SK-N-SH (cell line): ENCODE measurements at regions not wholly inside any gene's neighbourhood (a gene's known extent, or its start where the extent isn't known, plus 50 kb on each side); places are given as distances from the start of the nearest gene placed in this dataset.
A peak's percentile ranks its signal among the peaks of the same experiment; 100 is the strongest.

Experiments used
- NFIC ChIP-seq: IDR thresholded peaks from 2 replicates; pipeline ENCODE4 v1.4.0; 2012; ENCODE audit warnings: borderline replicate concordance
- POLR2AphosphoS5 ChIP-seq: IDR thresholded peaks from 2 replicates; pipeline ENCODE4 v1.6.1; 2012; ENCODE audit warnings: low read depth, low read length
- TF ChIP-seq, protein P1 (sequence below): fragments of 200-600 bp; sonication (generic); IDR thresholded peaks from 2 replicates; pipeline ENCODE4 v1.6.1; 2017; ENCODE audit warnings: antibody characterized with exemption, mild to moderate bottlenecking, moderate library complexity
- TF ChIP-seq, protein P2 (sequence below): IDR thresholded peaks from 2 replicates; pipeline ENCODE4 v1.4.0; 2012; ENCODE audit warnings: low read depth

DNA sequence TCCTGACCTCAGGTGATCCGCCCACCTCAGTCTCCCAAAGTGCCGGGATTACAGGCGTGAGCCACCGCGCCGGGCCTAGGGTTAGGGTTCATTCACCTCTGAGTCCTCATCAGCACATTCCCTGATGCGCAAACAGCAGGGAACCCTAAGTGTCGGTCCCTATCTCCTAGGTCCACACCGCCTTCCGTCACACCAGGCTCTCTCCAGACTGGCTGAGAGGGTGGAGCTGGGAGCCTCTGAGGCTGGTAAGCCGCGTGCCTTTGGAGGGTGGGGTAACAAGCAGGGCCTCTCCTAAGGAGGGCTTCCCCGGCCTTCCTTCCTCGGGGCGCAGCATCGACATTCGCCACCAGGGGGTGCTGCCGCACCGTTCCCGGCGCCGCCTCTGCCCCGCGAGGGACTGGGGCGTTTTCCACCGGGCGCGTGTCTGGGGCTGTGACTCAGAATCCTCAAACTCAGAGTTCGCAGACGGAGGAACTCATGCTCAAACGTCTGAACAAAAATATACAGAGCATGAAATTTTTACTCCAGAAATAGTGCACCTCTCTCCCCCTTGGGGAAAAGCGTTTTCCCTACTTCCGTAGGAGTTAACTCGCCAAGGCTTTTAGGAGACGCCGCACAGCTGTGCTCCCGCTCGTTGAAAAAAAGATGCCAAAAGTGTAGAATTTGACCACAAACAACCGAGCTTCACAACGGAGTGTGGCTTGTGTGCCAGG lies 63.9 kb upstream of the ASAP2 start:
- TF ChIP-seq POLR2AphosphoS5: no peak
- TF ChIP-seq, protein P1, sequence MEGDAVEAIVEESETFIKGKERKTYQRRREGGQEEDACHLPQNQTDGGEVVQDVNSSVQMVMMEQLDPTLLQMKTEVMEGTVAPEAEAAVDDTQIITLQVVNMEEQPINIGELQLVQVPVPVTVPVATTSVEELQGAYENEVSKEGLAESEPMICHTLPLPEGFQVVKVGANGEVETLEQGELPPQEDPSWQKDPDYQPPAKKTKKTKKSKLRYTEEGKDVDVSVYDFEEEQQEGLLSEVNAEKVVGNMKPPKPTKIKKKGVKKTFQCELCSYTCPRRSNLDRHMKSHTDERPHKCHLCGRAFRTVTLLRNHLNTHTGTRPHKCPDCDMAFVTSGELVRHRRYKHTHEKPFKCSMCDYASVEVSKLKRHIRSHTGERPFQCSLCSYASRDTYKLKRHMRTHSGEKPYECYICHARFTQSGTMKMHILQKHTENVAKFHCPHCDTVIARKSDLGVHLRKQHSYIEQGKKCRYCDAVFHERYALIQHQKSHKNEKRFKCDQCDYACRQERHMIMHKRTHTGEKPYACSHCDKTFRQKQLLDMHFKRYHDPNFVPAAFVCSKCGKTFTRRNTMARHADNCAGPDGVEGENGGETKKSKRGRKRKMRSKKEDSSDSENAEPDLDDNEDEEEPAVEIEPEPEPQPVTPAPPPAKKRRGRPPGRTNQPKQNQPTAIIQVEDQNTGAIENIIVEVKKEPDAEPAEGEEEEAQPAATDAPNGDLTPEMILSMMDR: peak; percentile 99
- TF ChIP-seq, protein P2, sequence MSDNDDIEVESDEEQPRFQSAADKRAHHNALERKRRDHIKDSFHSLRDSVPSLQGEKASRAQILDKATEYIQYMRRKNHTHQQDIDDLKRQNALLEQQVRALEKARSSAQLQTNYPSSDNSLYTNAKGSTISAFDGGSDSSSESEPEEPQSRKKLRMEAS: peak; percentile 96
- peak; percentile 29; the same call in 1 of the 2 replicates for TF ChIP-seq NFIC
